ENCODE measurements at regions not wholly inside any gene's neighbourhood (a gene's known extent, or its start where the extent isn't known, plus 50 kb on each side); places are given as distances from the start of the nearest gene placed in this dataset.

- TF ChIP-seq CTCF (IDR thresholded peaks at IDR 0.05) = no peak
- no peak for TF ChIP-seq POLR2A (IDR thresholded peaks at IDR 0.05)
Observed at GRCh38 chr12:88746386-88746785, 166.1 kb upstream of the KITLG start.

Measured in lower leg skin (tissue), 3 donors.